T-helper 9 cell (primary cell): ENCODE measurements at regions not wholly inside any gene's neighbourhood (a gene's known extent, or its start where the extent isn't known, plus 50 kb on each side); places are given as distances from the start of the nearest gene placed in this dataset.
"Not testable (repeated sequence)": the region's sequence is repeated elsewhere in the genome, so short reads cannot be mapped to it uniquely, and the experiment has no call there.

Experiments used
- DNase-seq: peaks from one replicate; pipeline ENCODE4 v3.0.0-alpha.2; 2020

- no peak for DNase-seq
Measured at GRCh38 chr12:131621701-131622421, 89.0 kb upstream of the SFSWAP start.

- no peak for DNase-seq
Measured at GRCh38 chr12:131622422-131622955, 88.4 kb upstream of the SFSWAP start.

- not testable (repeated sequence) for DNase-seq
Measured at GRCh38 chr12:131623404-131624368, 87.2 kb upstream of the SFSWAP start.

- DNase-seq: not testable (repeated sequence)
Measured at GRCh38 chr12:131624369-131624739, 86.5 kb upstream of the SFSWAP start.

- not testable (repeated sequence) for DNase-seq
Measured at GRCh38 chr12:131624756-131625501, 86.0 kb upstream of the SFSWAP start.

GRCh38 chr12:131625966-131626722 lies 84.7 kb upstream of the SFSWAP start:
- not testable (repeated sequence) for DNase-seq

- peak; percentile 24 for DNase-seq
Measured at GRCh38 chr12:131627151-131628022, 83.5 kb upstream of the SFSWAP start.

GRCh38 chr12:131628023-131628740 lies 82.7 kb upstream of the SFSWAP start:
- DNase-seq: no peak

GRCh38 chr12:131628766-131629448 lies 82.0 kb upstream of the SFSWAP start:
- no peak for DNase-seq

GRCh38 chr12:131631230-131631629 lies 79.7 kb upstream of the SFSWAP start:
- DNase-seq: no peak

- not testable (repeated sequence) for DNase-seq
Measured at GRCh38 chr12:131631889-131632651, 78.8 kb upstream of the SFSWAP start.

GRCh38 chr12:131632652-131633023 lies 78.3 kb upstream of the SFSWAP start:
- DNase-seq: not testable (repeated sequence)

- DNase-seq: not testable (repeated sequence)
Measured at GRCh38 chr12:131633610-131634009, 77.3 kb upstream of the SFSWAP start.

- DNase-seq: no peak
Measured at GRCh38 chr12:131634037-131634436, 76.9 kb upstream of the SFSWAP start.

GRCh38 chr12:131635012-131635411 lies 75.9 kb upstream of the SFSWAP start:
- not testable (repeated sequence) for DNase-seq

GRCh38 chr12:131635491-131636122 lies 75.3 kb upstream of the SFSWAP start:
- no peak for DNase-seq

- DNase-seq: no peak
Measured at GRCh38 chr12:131636266-131636665, 74.6 kb upstream of the SFSWAP start.
